ENCODE measurements at regions not wholly inside any gene's neighbourhood (a gene's known extent, or its start where the extent isn't known, plus 50 kb on each side); places are given as distances from the start of the nearest gene placed in this dataset.

DNA sequence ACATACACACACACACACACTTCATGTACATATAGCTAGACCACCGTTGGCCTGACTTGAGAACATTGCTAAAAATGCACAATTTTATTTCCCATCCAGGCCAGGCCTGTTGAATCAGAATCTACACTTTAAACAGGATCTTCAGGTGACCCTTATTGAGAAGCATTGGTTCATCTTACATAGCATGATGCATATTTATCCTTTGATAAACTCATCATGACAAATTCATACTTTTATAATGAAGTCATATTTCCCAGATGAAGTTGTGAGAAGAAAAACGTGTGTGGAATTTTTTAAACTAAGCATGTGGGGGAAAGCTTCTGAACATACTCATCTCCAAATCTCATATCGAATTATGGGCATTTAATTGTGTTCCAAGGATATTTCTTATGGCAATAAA is 877.7 kb downstream of the MRPL39 start:
- Mint-ChIP-seq H3K36me3 (ENCODE audit: insufficient read depth, unreplicated experiment) (no peaks in the 10 kb centered on the region), H3K4me3 (ENCODE audit: low read depth, unreplicated experiment) (no peak overlapping the region), H3K27ac (ENCODE audit: unreplicated experiment) (no peak overlapping the region), H3K9me3 (ENCODE audit: low read depth, unreplicated experiment) (no peaks in the 10 kb centered on the region), H3K4me1 (ENCODE audit: low read depth, unreplicated experiment) (no peaks in the 10 kb centered on the region), H3K27me3 (ENCODE audit: unreplicated experiment) (no peaks in the 10 kb centered on the region)
- no TSS peak for BruUV-seq (replicated peaks)
- CTCF ChIA-PET, result no interaction called here
- TF ChIP-seq, protein P1, sequence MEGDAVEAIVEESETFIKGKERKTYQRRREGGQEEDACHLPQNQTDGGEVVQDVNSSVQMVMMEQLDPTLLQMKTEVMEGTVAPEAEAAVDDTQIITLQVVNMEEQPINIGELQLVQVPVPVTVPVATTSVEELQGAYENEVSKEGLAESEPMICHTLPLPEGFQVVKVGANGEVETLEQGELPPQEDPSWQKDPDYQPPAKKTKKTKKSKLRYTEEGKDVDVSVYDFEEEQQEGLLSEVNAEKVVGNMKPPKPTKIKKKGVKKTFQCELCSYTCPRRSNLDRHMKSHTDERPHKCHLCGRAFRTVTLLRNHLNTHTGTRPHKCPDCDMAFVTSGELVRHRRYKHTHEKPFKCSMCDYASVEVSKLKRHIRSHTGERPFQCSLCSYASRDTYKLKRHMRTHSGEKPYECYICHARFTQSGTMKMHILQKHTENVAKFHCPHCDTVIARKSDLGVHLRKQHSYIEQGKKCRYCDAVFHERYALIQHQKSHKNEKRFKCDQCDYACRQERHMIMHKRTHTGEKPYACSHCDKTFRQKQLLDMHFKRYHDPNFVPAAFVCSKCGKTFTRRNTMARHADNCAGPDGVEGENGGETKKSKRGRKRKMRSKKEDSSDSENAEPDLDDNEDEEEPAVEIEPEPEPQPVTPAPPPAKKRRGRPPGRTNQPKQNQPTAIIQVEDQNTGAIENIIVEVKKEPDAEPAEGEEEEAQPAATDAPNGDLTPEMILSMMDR (IDR thresholded peaks at IDR 0.05; ENCODE audit: unreplicated experiment), result no peak
- DNase-seq, result no peak
- intact Hi-C loops (cut with micrococcal nuclease; ENCODE audit: unreplicated experiment), result no loop called here

DNA sequence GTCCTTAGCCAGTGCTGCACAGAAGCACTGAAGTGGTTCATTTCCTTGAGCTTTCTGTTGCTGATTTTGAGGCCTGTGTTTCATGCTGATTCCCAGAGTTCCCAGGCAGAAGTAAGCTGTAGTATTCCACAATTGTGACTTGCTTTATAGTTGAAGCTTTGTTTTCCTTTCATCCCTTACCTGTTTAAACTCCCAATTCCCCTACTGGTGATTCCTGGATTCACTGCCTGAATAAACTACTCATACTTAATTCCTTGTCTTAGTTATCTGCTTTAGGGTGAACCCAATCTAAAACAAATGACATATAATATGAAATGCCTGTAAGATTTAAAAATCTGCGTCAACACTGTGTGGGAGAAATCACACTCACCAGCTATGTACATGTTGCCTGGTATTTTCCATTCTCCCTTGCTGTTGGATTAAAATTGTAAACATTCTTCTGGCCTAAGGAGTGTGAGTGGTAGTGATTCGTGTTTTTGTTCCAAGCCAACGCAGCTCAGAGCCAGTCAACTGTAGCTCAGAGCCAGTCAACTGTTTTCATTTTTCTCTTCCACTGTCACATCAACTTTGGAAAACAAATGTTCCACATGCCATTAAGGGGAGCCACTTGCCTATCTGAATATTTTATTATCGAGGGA is 879.4 kb downstream of the MRPL39 start:
- H3K9me3 Mint-ChIP-seq (ENCODE audit: low read depth, unreplicated experiment), result no peaks in the 10 kb centered on the region
- TF ChIP-seq, protein P1 (IDR thresholded peaks at IDR 0.05; ENCODE audit: unreplicated experiment), result no peak
- DNase-seq, result no peak
- CTCF ChIA-PET, result no interaction called here
- H3K27me3 Mint-ChIP-seq (ENCODE audit: unreplicated experiment), result no peaks in the 10 kb centered on the region
- H3K4me1 Mint-ChIP-seq (ENCODE audit: low read depth, unreplicated experiment), result no peaks in the 10 kb centered on the region
- H3K36me3 Mint-ChIP-seq (ENCODE audit: insufficient read depth, unreplicated experiment), result no peaks in the 10 kb centered on the region
- intact Hi-C loops (cut with micrococcal nuclease; ENCODE audit: unreplicated experiment), result no loop called here
- H3K27ac Mint-ChIP-seq (ENCODE audit: unreplicated experiment), result no peak overlapping the region
- BruUV-seq (replicated peaks), result no TSS peak
- H3K4me3 Mint-ChIP-seq (ENCODE audit: low read depth, unreplicated experiment), result no peak overlapping the region

DNA sequence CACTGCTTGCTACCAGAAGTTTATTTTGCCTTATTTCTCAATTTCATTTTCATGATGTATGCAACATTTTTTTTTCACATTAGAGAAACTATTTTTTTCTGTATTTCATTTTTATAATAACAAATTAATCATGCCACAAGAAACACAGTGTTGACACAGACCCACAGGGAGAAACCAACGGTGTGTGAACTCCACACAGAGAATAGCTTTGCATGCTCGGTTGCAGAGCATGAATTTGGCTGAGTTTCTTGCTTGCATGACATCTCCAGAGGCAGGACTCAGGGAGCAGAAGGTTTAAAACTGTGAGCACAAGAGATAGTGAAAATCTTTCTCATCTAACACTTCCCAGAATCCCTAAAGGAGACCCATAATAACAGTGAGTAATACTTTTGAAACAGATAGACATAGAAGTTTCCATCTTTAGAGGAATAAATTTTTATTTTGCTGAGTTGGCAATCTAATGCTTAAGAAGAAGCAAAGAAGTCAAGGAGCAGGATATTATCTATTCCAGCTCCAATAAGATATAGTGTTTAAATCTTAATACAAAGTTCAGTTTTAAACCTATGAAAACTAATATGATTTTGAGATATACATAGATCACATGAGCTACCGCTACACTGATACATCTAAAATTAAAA is 890.9 kb downstream of the MRPL39 start:
- Mint-ChIP-seq H3K27ac (ENCODE audit: unreplicated experiment) (no peak overlapping the region), H3K27me3 (ENCODE audit: unreplicated experiment) (no peaks in the 10 kb centered on the region), H3K4me3 (ENCODE audit: low read depth, unreplicated experiment) (no peak overlapping the region), H3K36me3 (ENCODE audit: insufficient read depth, unreplicated experiment) (no peaks in the 10 kb centered on the region), H3K9me3 (ENCODE audit: low read depth, unreplicated experiment) (peaks cover 8% of the 10 kb centered on the region), H3K4me1 (ENCODE audit: low read depth, unreplicated experiment) (no peaks in the 10 kb centered on the region)
- DNase-seq, result no peak
- intact Hi-C loops (cut with micrococcal nuclease; ENCODE audit: unreplicated experiment), result no loop called here
- CTCF ChIA-PET, result no interaction called here
- BruUV-seq (replicated peaks), result no TSS peak
- TF ChIP-seq, protein P1 (IDR thresholded peaks at IDR 0.05; ENCODE audit: unreplicated experiment), result no peak

DNA sequence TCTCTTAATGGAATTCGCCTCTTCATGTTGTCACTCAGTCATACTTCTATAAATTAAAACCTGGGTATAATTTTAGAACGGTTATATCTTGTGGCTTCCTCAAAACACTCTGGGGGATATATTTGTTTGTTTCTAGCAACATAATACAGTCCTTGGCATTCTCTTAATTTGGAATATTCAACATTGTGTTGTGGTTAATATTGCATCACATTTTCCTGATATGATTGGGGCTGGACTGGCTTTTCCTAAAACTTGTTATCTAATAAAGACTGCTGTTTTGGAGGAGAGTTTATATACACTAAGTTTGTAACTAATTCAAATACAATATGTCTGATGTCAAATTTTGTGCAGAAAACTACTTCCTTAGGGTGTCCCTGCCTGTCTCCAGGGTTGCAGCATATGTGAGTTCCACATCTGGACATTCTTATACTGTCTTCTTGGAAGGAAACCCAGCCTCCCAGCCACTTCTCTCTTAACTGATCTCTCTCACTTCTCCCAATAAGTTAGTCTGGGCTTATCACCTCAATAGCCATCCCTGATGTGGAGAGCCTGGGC is 892.6 kb downstream of the MRPL39 start:
- H3K27ac Mint-ChIP-seq (ENCODE audit: unreplicated experiment), result no peak overlapping the region

More for the DNA sequence above, 892.6 kb downstream of the MRPL39 start:
- Mint-ChIP-seq H3K36me3 (ENCODE audit: insufficient read depth, unreplicated experiment) (no peaks in the 10 kb centered on the region), H3K4me3 (ENCODE audit: low read depth, unreplicated experiment) (no peak overlapping the region), H3K4me1 (ENCODE audit: low read depth, unreplicated experiment) (no peaks in the 10 kb centered on the region), H3K9me3 (ENCODE audit: low read depth, unreplicated experiment) (peaks cover 8% of the 10 kb centered on the region), H3K27me3 (ENCODE audit: unreplicated experiment) (no peaks in the 10 kb centered on the region)
- intact Hi-C loops (cut with micrococcal nuclease; ENCODE audit: unreplicated experiment), result no loop called here
- no peak for DNase-seq
- BruUV-seq (replicated peaks), result no TSS peak
- CTCF ChIA-PET, result no interaction called here
- TF ChIP-seq, protein P1 (IDR thresholded peaks at IDR 0.05; ENCODE audit: unreplicated experiment), result no peak

Measured in Calu3 (cell line).